NB4 (cell line): ENCODE measurements at regions not wholly inside any gene's neighbourhood (a gene's known extent, or its start where the extent isn't known, plus 50 kb on each side); places are given as distances from the start of the nearest gene placed in this dataset.

Experiments used
- CTCF ChIP-seq: IDR thresholded peaks from one replicate; pipeline ENCODE4 v1.5.1; 2012; ENCODE audit warnings: low read depth, low read length
- POLR2A ChIP-seq: IDR thresholded peaks from 2 replicates; pipeline ENCODE4 v1.6.1; 2011; ENCODE audit warnings: mild to moderate bottlenecking; ENCODE audit not compliant: insufficient read length; ENCODE audit errors: extremely low read depth

DNA sequence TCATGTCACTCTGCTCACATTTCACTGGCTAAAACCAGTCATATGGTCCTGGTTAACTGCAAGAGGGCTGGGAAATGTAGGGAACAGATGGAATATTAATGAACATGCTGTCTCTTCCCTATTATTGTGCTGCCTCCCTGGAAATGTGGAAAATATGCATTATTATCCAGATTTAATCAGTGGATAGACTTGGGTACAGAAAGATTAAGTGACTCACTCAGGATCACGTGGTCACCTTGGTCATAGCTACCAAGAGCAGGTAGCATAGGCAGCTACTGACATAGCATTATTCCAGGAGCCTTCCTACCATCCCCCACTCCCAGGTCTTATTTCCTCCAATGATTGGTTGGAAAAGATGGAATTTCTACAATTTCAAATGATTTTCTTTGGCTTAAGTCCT lies 141.1 kb downstream of the HRH4 start:
- TF ChIP-seq CTCF (no peak), POLR2A (no peak)
